ENCODE measurements at regions not wholly inside any gene's neighbourhood (a gene's known extent, or its start where the extent isn't known, plus 50 kb on each side); places are given as distances from the start of the nearest gene placed in this dataset.

GRCh38 chr6:66068033-66068432 lies 361.0 kb upstream of the EYS start:
- Mint-ChIP-seq H3K36me3 (ENCODE audit: low read depth) (no peaks in the 10 kb centered on the region), H3K9me3 (ENCODE audit: low read depth) (peaks cover under 1% of the 10 kb centered on the region), H3K4me3 (ENCODE audit: unreplicated experiment) (no peak overlapping the region), H3K27ac (ENCODE audit: unreplicated experiment) (no peak overlapping the region), H3K4me1 (ENCODE audit: low read depth) (no peaks in the 10 kb centered on the region), H3K27me3 (ENCODE audit: low read depth) (no peaks in the 10 kb centered on the region)
- no peak for DNase-seq (ENCODE audit: low spot score)
- TF ChIP-seq CTCF (IDR thresholded peaks at IDR 0.05): no peak

GRCh38 chr6:66065313-66065712 lies 358.3 kb upstream of the EYS start:
- Mint-ChIP-seq H3K36me3 (ENCODE audit: low read depth) (no peaks in the 10 kb centered on the region), H3K4me1 (ENCODE audit: low read depth) (no peaks in the 10 kb centered on the region), H3K27ac (ENCODE audit: unreplicated experiment) (no peak overlapping the region)

GRCh38 chr6:66057034-66057433 lies 350.0 kb upstream of the EYS start:
- Mint-ChIP-seq H3K27ac (ENCODE audit: unreplicated experiment) (no peak overlapping the region), H3K36me3 (ENCODE audit: low read depth) (no peaks in the 10 kb centered on the region), H3K4me3 (ENCODE audit: unreplicated experiment) (no peak overlapping the region), H3K4me1 (ENCODE audit: low read depth) (no peaks in the 10 kb centered on the region), H3K9me3 (ENCODE audit: low read depth) (no peaks in the 10 kb centered on the region), H3K27me3 (ENCODE audit: low read depth) (peaks cover 2% of the 10 kb centered on the region)
- TF ChIP-seq CTCF (IDR thresholded peaks at IDR 0.05): no peak
- DNase-seq (ENCODE audit: low spot score): no peak

More at GRCh38 chr6:66065313-66065712, 358.3 kb upstream of the EYS start:
- no peaks in the 10 kb centered on the region for H3K27me3 Mint-ChIP-seq (ENCODE audit: low read depth)
- peaks cover 5% of the 10 kb centered on the region for H3K9me3 Mint-ChIP-seq (ENCODE audit: low read depth)
- no peak overlapping the region for H3K4me3 Mint-ChIP-seq (ENCODE audit: unreplicated experiment)
- DNase-seq (ENCODE audit: low spot score): no peak
- no peak for TF ChIP-seq CTCF (IDR thresholded peaks at IDR 0.05)

GRCh38 chr6:66054967-66055366 lies 347.9 kb upstream of the EYS start:
- H3K4me1 Mint-ChIP-seq (ENCODE audit: low read depth): no peaks in the 10 kb centered on the region

GRCh38 chr6:66051812-66052211 lies 344.8 kb upstream of the EYS start:
- no peaks in the 10 kb centered on the region for H3K4me1 Mint-ChIP-seq (ENCODE audit: low read depth)
- TF ChIP-seq CTCF (IDR thresholded peaks at IDR 0.05): no peak
- H3K27ac Mint-ChIP-seq (ENCODE audit: unreplicated experiment): no peak overlapping the region
- no peaks in the 10 kb centered on the region for H3K27me3 Mint-ChIP-seq (ENCODE audit: low read depth)
- no peaks in the 10 kb centered on the region for H3K36me3 Mint-ChIP-seq (ENCODE audit: low read depth)
- DNase-seq (ENCODE audit: low spot score): no peak
- H3K4me3 Mint-ChIP-seq (ENCODE audit: unreplicated experiment): no peak overlapping the region
- no peaks in the 10 kb centered on the region for H3K9me3 Mint-ChIP-seq (ENCODE audit: low read depth)

More at GRCh38 chr6:66054967-66055366, 347.9 kb upstream of the EYS start:
- TF ChIP-seq CTCF (IDR thresholded peaks at IDR 0.05): no peak
- Mint-ChIP-seq H3K9me3 (ENCODE audit: low read depth) (no peaks in the 10 kb centered on the region), H3K27ac (ENCODE audit: unreplicated experiment) (no peak overlapping the region), H3K27me3 (ENCODE audit: low read depth) (peaks cover 2% of the 10 kb centered on the region), H3K4me3 (ENCODE audit: unreplicated experiment) (no peak overlapping the region), H3K36me3 (ENCODE audit: low read depth) (no peaks in the 10 kb centered on the region)
- DNase-seq (ENCODE audit: low spot score): no peak
